Fibroblast of skin of abdomen (primary cell): ENCODE measurements at regions not wholly inside any gene's neighbourhood (a gene's known extent, or its start where the extent isn't known, plus 50 kb on each side); places are given as distances from the start of the nearest gene placed in this dataset.

Source experiments
- DNase-seq: peaks from one replicate; pipeline ENCODE4 v3.0.0-alpha.2; 2013

- no peak for DNase-seq
Measured at GRCh38 chrX:103158317-103158621, 56.6 kb upstream of the BEX4 start.

GRCh38 chrX:103157496-103158316 is 57.2 kb upstream of the BEX4 start:
- DNase-seq: peak; percentile 14

DNA sequence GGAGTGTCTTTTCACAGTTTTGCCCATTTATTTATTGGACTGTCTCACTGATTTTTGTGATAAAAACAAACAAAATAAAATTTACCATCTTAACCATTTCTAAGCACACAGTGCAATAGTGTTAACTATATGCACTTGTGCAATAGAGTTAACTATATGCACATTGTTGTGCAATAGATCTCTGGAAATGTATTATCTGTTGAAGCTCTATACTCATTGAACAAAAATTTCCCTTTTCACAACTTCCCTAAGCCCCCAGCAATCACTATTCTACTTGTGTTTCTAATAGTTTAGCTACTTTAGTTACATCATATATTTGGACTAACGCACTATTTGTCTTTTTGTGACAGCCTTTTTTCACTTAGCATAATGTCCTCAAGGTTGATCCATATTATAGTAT is 59.7 kb upstream of the BEX4 start:
- peak; percentile 53 for DNase-seq

GRCh38 chrX:103153661-103154060 is 60.7 kb upstream of the NXF3 start:
- DNase-seq: no peak

- peak; percentile 9 for DNase-seq
Measured at GRCh38 chrX:103151799-103152198, 58.9 kb upstream of the NXF3 start.

DNA sequence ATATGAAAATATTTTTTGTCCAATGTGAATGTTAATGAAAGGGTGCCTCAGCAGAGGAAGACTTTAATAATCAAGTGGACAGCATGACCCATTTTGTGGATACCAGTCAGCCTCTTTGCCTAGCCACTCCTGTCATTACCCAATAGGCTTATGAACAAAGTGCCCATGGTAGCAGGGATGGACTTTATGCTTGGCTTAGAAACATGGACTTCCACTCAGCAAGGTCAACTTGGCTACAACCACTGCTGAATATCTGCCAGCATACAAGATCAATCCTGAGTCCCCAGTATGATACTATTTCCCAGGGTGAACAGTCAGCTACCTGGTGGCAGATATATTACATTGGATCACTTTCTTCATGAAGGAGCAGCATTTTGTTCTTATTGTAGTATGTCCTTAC is 56.7 kb upstream of the NXF3 start:
- no peak for DNase-seq

DNA sequence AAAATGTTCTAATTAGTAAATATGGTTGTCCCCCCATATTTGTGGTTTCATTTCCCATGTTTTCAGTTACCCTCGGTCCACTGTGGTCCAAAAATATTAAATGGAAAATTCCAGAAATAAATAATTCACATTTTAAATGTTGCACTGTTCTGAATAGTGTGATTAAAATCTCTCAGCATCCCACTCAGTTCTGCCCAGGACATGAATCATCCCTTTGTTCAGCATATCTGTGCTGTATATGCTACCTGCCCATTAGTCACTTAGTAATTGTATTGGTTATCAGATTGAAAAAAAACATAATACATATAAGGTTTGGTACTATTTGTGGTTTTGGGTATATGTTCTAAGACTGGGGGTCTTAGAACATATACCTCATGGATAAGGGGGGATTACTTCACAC is 55.1 kb upstream of the NXF3 start:
- no peak for DNase-seq
